ENCODE measurements at regions not wholly inside any gene's neighbourhood (a gene's known extent, or its start where the extent isn't known, plus 50 kb on each side); places are given as distances from the start of the nearest gene placed in this dataset.

DNA sequence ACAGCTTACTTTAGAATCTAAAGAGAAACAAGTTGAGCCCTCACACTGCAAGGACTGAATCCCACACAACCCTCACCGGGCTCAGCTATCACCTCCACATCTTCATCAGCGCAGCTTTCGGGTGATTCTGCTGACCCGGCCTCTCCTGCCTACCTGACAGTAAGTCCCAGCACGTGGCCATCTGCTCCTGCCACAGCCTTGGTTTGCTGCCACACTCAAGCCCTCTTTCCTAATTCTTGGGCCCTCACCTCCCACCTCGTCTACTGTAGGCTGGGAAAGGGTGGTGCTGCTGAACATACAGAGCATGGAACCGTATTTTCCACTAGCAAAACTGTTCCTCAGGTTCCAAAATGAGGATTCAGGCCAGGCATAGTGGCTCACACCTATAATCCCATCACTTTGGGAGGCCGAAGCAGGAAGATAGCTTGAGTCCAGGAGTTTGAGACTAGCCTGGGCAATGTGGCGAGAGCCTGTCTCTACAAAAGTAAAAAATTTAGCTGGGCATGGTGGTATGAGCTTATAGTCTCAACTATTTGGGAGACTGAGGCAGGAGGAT lies 55.3 kb upstream of the HAAO start:
- Histone ChIP-seq H3K27me3 (ENCODE audit: control insufficient read depth, insufficient read depth, low read length) (no peaks in the 10 kb centered on the region), H3K4me3 (ENCODE audit: low read depth, low read length) (no peak overlapping the region)

DNA sequence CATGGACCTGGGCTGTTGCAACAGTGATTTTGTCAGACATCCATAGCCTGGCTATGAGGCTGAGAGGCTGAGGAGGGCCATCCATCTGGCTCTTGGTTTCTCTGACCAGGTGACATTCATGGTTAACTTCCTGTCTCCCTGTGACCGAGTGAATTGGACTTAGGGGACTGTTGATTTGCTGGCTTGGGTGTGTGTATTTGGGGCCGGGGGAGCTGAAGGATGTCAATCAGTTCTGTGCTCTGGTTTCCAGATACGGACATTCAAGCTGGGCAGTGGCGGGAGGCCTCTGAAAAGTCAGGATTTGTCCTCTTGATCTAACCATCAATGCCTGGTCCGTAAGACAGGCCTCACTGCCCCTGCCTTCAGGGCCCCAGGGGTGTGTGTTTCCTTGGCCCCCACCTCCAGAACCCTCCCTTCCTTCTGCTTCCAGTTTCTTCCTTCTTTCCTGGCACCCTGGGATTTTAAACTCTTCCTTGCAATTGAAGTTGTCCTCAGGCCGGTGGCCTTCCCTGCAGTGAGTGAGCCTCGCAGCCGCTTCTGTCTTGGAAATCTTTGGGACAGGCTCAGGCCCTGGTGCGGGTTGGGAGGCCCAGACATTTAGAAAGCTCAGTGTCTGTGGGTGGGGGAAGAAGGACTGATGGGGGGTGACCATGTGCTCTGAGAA lies 54.7 kb upstream of the HAAO start:
- H3K4me3 ChIP-seq (ENCODE audit: low read depth, low read length), result no peak overlapping the region
- TF ChIP-seq, protein P1, sequence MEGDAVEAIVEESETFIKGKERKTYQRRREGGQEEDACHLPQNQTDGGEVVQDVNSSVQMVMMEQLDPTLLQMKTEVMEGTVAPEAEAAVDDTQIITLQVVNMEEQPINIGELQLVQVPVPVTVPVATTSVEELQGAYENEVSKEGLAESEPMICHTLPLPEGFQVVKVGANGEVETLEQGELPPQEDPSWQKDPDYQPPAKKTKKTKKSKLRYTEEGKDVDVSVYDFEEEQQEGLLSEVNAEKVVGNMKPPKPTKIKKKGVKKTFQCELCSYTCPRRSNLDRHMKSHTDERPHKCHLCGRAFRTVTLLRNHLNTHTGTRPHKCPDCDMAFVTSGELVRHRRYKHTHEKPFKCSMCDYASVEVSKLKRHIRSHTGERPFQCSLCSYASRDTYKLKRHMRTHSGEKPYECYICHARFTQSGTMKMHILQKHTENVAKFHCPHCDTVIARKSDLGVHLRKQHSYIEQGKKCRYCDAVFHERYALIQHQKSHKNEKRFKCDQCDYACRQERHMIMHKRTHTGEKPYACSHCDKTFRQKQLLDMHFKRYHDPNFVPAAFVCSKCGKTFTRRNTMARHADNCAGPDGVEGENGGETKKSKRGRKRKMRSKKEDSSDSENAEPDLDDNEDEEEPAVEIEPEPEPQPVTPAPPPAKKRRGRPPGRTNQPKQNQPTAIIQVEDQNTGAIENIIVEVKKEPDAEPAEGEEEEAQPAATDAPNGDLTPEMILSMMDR (IDR thresholded peaks at IDR 0.05; ENCODE audit: insufficient read depth, low read length, poor library complexity, severe bottlenecking), result no peak

More for the DNA sequence above, 55.3 kb upstream of the HAAO start:
- TF ChIP-seq, protein P1 (IDR thresholded peaks at IDR 0.05; ENCODE audit: insufficient read depth, low read length, poor library complexity, severe bottlenecking), result no peak
- DNase-seq (ENCODE audit: low read depth), result no peak
- H3K36me3 ChIP-seq (ENCODE audit: control insufficient read depth, insufficient read depth, low read length), result no peaks in the 10 kb centered on the region

GRCh38 chr2:42846026-42846425 lies 53.6 kb upstream of the HAAO start:
- TF ChIP-seq, protein P1 (IDR thresholded peaks at IDR 0.05; ENCODE audit: insufficient read depth, low read length, poor library complexity, severe bottlenecking), result no peak

More for the DNA sequence above, 54.7 kb upstream of the HAAO start:
- Histone ChIP-seq H3K36me3 (ENCODE audit: control insufficient read depth, insufficient read depth, low read length) (no peaks in the 10 kb centered on the region), H3K27me3 (ENCODE audit: control insufficient read depth, insufficient read depth, low read length) (no peaks in the 10 kb centered on the region)
- no peak for DNase-seq (ENCODE audit: low read depth)

DNA sequence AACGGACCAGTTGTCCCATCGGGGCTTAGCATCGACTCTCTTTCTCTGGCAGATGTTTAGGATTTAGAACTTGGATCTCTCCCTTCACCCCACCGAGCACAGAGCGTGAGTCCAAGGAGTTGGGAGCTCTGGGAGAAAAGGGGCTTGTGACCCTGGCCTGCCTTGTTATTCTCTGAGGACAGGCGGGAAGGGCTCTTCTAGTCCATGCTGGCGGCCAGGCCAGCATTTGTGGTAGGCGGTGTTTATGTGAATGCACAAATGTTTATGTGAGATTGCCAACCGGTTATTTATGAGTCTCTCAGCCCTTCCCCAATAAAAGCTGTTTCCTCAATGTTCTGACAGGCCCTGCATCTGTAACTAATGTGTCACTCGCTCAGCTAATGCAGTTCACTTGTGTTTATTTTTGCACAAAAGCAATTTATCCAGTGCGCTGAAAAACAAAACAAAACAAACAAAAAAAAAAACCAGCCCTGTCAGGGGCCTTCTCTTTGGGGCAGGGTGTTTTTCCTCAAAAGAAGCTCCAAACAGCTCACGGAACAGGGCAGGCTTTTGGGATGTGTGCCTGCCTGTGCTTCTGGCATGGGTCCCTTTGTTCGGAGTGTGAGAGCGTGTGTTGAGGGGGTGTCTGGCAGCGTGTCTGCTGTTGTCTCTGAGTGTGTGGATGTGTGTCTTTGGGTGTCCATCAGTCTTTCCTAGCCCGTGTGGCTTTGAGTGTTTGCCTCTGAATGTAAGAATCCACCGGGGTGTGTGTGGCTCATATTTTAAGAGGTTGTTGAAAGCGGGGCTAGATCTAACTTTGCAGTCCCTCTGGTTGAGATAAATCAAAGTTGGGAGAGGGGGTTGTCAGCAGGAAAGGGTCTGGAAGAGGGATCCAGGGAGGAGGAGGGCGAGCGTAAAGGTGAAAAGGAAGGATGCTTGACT lies 52.8 kb upstream of the HAAO start:
- TF ChIP-seq, protein P1 (IDR thresholded peaks at IDR 0.05; ENCODE audit: insufficient read depth, low read length, poor library complexity, severe bottlenecking), result no peak
- no peak overlapping the region for H3K4me3 ChIP-seq (ENCODE audit: low read depth, low read length)
- H3K36me3 ChIP-seq (ENCODE audit: control insufficient read depth, insufficient read depth, low read length), result no peaks in the 10 kb centered on the region
- no peaks in the 10 kb centered on the region for H3K27me3 ChIP-seq (ENCODE audit: control insufficient read depth, insufficient read depth, low read length)
- no peak for DNase-seq (ENCODE audit: low read depth)

More at GRCh38 chr2:42846026-42846425, 53.6 kb upstream of the HAAO start:
- Histone ChIP-seq H3K27me3 (ENCODE audit: control insufficient read depth, insufficient read depth, low read length) (no peaks in the 10 kb centered on the region), H3K4me3 (ENCODE audit: low read depth, low read length) (no peak overlapping the region), H3K36me3 (ENCODE audit: control insufficient read depth, insufficient read depth, low read length) (no peaks in the 10 kb centered on the region)
- DNase-seq (ENCODE audit: low read depth), result no peak

- Histone ChIP-seq H3K27me3 (ENCODE audit: control insufficient read depth, insufficient read depth, low read length) (no peaks in the 10 kb centered on the region), H3K36me3 (ENCODE audit: control insufficient read depth, insufficient read depth, low read length) (no peaks in the 10 kb centered on the region), H3K4me3 (ENCODE audit: low read depth, low read length) (no peak overlapping the region)
- TF ChIP-seq, protein P1 (IDR thresholded peaks at IDR 0.05; ENCODE audit: insufficient read depth, low read length, poor library complexity, severe bottlenecking), result no peak
- DNase-seq (ENCODE audit: low read depth), result no peak
Measured at GRCh38 chr2:42844366-42844765, 52.0 kb upstream of the HAAO start.
